GM12878 (cell line): ENCODE measurements at regions not wholly inside any gene's neighbourhood (a gene's known extent, or its start where the extent isn't known, plus 50 kb on each side); places are given as distances from the start of the nearest gene placed in this dataset.
"Not testable (repeated sequence)": the region's sequence is repeated elsewhere in the genome, so short reads cannot be mapped to it uniquely, and the experiment has no call there.

Experiments
- ATAC-seq: fragments of 200-7000 bp; cut with Tn5 transposase; 3 replicates; pipeline ENCODE4 v1.9.1; 2020; ENCODE audit warnings: mild to moderate bottlenecking, moderate library complexity
- BruUV-seq: library from RNA; stranded (reverse); fragments of 400-500 nt; replicated peaks from 2 replicates; lab custom pipeline; 2021; lab: Mats Ljungman, UMichigan
- CTCF ChIA-PET: fragments of 300-600 bp; sonication (Branson Sonifier 250); formaldehyde crosslinking; extraction: SDS; loops from one replicate; lab custom pipeline; 2021; ENCODE audit warnings: inconsistent platforms; lab: Yijun Ruan, JAX
- POLR2A ChIA-PET: fragments of 350-600 bp; formaldehyde crosslinking; extraction: SDS; loops from one replicate; lab custom pipeline; 2021; ENCODE audit warnings: inconsistent platforms; lab: Charles Lee
- RAD21 ChIA-PET: fragments of 300-600 bp; sonication (Branson Sonifier 250); formaldehyde crosslinking; loops from one replicate; lab custom pipeline; 2023; ENCODE audit warnings: antibody characterized with exemption; ENCODE audit not compliant: unreplicated experiment; lab: Charles Lee
- SMC1A ChIA-PET: fragments of 300-600 bp; sonication (Branson Sonifier 250); formaldehyde crosslinking; loops from one replicate; lab custom pipeline; 2023; ENCODE audit not compliant: unreplicated experiment, uncharacterized antibody; lab: Charles Lee
- DNase-seq: peaks from one replicate; pipeline ENCODE4 v3.0.0-alpha.2; 2011; ENCODE audit warnings: low read depth, low spot score
- FAIRE-seq: peaks from 3 replicates; lab custom pipeline; 2011; peaks lifted over from hg19 to GRCh38; lab: Jason Lieb, UNC
- H2AFZ ChIP-seq: 2 replicates; pipeline ENCODE4 v1.6.0; 2011; ENCODE audit warnings: low read depth, low read length, control low read depth; ENCODE audit not compliant: control insufficient read depth
- H3K27ac ChIP-seq: 2 replicates; pipeline ENCODE4 v1.5.1; 2011; ENCODE audit warnings: control low read depth; ENCODE audit not compliant: control insufficient read depth, insufficient read depth
- H3K27me3 ChIP-seq, 2 experiments: replicated peaks in 1 of 2; 2 replicates each; pipeline versions ENCODE4 v1.6.0 to v1.6.1; 2011; ENCODE audit warnings: low read length in 1 of 2; ENCODE audit not compliant: control insufficient read depth in 2 of 2, insufficient read depth in 2 of 2
- H3K36me3 ChIP-seq, 2 experiments: 2 replicates each; pipeline ENCODE4 v1.5.1; 2011; ENCODE audit warnings: low read length in 1 of 2; ENCODE audit not compliant: control insufficient read depth in 2 of 2, insufficient read depth in 2 of 2
- H3K4me1 ChIP-seq: 2 replicates; pipeline ENCODE4 v1.6.1; 2011; ENCODE audit warnings: mild to moderate bottlenecking, low read length, moderate library complexity, mixed read lengths; ENCODE audit not compliant: control insufficient read depth, insufficient read depth
- H3K4me2 ChIP-seq: 2 replicates; pipeline ENCODE4 v1.6.0; 2011; ENCODE audit warnings: control low read depth; ENCODE audit not compliant: control insufficient read depth, insufficient read depth
- H3K4me3 ChIP-seq: fragments of 200-600 bp; sonication (generic); 2 replicates; pipeline ENCODE4 v1.5.1; 2016
- H3K79me2 ChIP-seq: 2 replicates; pipeline ENCODE4 v1.6.0; 2011; ENCODE audit warnings: low read length; ENCODE audit not compliant: control insufficient read depth, insufficient read depth
- H3K9ac ChIP-seq: 2 replicates; pipeline ENCODE4 v1.8.0; 2011; ENCODE audit warnings: low read length, control low read depth, mixed read lengths; ENCODE audit not compliant: control insufficient read depth, insufficient read depth
- H3K9me3 ChIP-seq: replicated peaks from 3 replicates; pipeline ENCODE4 v1.5.1; 2011; ENCODE audit warnings: mild to moderate bottlenecking, low read length; ENCODE audit not compliant: control insufficient read depth, insufficient read depth
- H4K20me1 ChIP-seq: 2 replicates; pipeline ENCODE4 v1.6.0; 2011; ENCODE audit not compliant: control insufficient read depth, insufficient read depth
- ASH2L ChIP-seq: fragments of 300-600, 200-600 bp; sonication (generic); IDR thresholded peaks from 2 replicates; pipeline ENCODE4 v1.6.1; 2017; ENCODE audit warnings: low read depth, mild to moderate bottlenecking, borderline replicate concordance
- ATF3 ChIP-seq: IDR thresholded peaks from 2 replicates; pipeline ENCODE4 v1.6.1; 2011; ENCODE audit warnings: low read depth, mild to moderate bottlenecking, low read length, moderate library complexity, borderline replicate concordance; ENCODE audit errors: extremely low read depth
- DPF2 ChIP-seq: fragments of 450-650 bp; IDR thresholded peaks from 2 replicates; pipeline ENCODE4 v1.6.1; 2017; ENCODE audit warnings: mild to moderate bottlenecking
- IRF3 ChIP-seq: fragments of 450-650 bp; IDR thresholded peaks from 2 replicates; pipeline ENCODE4 v1.6.1; 2014; ENCODE audit warnings: mild to moderate bottlenecking
- MEF2B ChIP-seq: fragments of 450-650 bp; IDR thresholded peaks from 2 replicates; pipeline ENCODE4 v1.6.1; 2018; ENCODE audit warnings: mild to moderate bottlenecking, moderate library complexity; ENCODE audit not compliant: partially characterized antibody, poor library complexity, severe bottlenecking
- NBN ChIP-seq: fragments of 450-650 bp; IDR thresholded peaks from 2 replicates; pipeline ENCODE4 v1.6.1; 2016
- NFXL1 ChIP-seq: fragments of 450-650 bp; IDR thresholded peaks from 2 replicates; pipeline ENCODE4 v1.6.1; 2017; ENCODE audit warnings: antibody characterized with exemption, mild to moderate bottlenecking, borderline replicate concordance
- RAD21 ChIP-seq: IDR thresholded peaks from 2 replicates; pipeline ENCODE4 v1.6.1; 2011; ENCODE audit warnings: mild to moderate bottlenecking, low read depth, low read length, moderate library complexity; ENCODE audit not compliant: insufficient read depth
- SUPT20H ChIP-seq: IDR thresholded peaks from 2 replicates; pipeline ENCODE4 v1.6.1; 2011; ENCODE audit warnings: low read depth, mild to moderate bottlenecking, low read length, moderate library complexity, borderline replicate concordance; ENCODE audit not compliant: control insufficient read depth
- ZNF384 ChIP-seq: IDR thresholded peaks from 2 replicates; pipeline ENCODE4 v1.6.1; 2012; ENCODE audit warnings: low read depth, mild to moderate bottlenecking, low read length, improper control_type of control experiment, borderline replicate concordance
- WGBS: methylation state at CpG from one replicate; pipeline ENCODE4 v1.1.6; 2016; ENCODE audit warnings: low lambda C conversion rate; ENCODE audit not compliant: insufficient replicate concordance, insufficient coverage; ENCODE audit errors: missing lambda C conversion rate; 5-methylcytosine and 5-hydroxymethylcytosine counted together
- in situ Hi-C: fragments of 300-500 bp; cut with MboI; formaldehyde crosslinking; loops from 9 replicates; pipeline ENCODE4 v1.14.3; 2018; ENCODE audit warnings: mixed read lengths
- intact Hi-C: fragments of 100-400 bp; cut with micrococcal nuclease; formaldehyde crosslinking; loops from one replicate; pipeline ENCODE4 v1.14.2; 2022; ENCODE audit not compliant: unreplicated experiment

GRCh38 chr6:26234421-26235301, 130.3 kb upstream of the BTN3A2 start (continued):
- peak; percentile 92 for TF ChIP-seq NBN
- TF ChIP-seq DPF2, result peak; percentile 36; the same call in 1 of the 2 replicates
- 0 out of 2 replicates have a peak, but pooled peaks have one; percentile 13 for TF ChIP-seq RAD21

- H3K9me3 ChIP-seq, result no peaks in the 10 kb centered on the region
- peaks cover 8% of the 10 kb centered on the region for H3K4me1 ChIP-seq
- BruUV-seq, result no TSS peak
- H3K79me2 ChIP-seq, result peaks cover 3% of the 10 kb centered on the region
- no peak for FAIRE-seq
- peak overlapping the region; percentile 89 for H3K4me2 ChIP-seq
- H3K4me3 ChIP-seq, result peak overlapping the region; percentile 83
- no peaks in the 10 kb centered on the region for H4K20me1 ChIP-seq
- POLR2A ChIA-PET, result interaction anchor here (0.5 to 5.2 kb wide), 9 partner anchors 11 to 1561 kb away, joined by 4 to 56 read pairs (median 21); a partner anchor contains a TSS
- no peaks in the 10 kb centered on the region for H3K36me3 ChIP-seq
- 0% methylated on average over 3 of the region's 3 CpGs for WGBS
- CTCF ChIA-PET, result interaction anchor here (0.8 to 6.5 kb wide), 4 partner anchors 15 to 38 kb away, joined by 3 to 46 read pairs (median 3); a partner anchor contains a TSS
- peak overlapping the region; percentile 95 for H3K27ac ChIP-seq
- H2AFZ ChIP-seq, result peak overlapping the region; percentile 70
- RAD21 ChIA-PET, result interaction anchor here (0.6 to 5.6 kb wide), 8 partner anchors 10 to 50 kb away, joined by 3 to 50 read pairs (median 9); a partner anchor contains a TSS
- intact Hi-C loops (loop anchor here (2.0 to 10.0 kb wide), 2 partner anchors 18 to 1660 kb away; a partner anchor contains a TSS), in situ Hi-C loops (no loop called here)
- DNase-seq, result no peak
- SMC1A ChIA-PET, result interaction anchor here (1.1 to 5.2 kb wide), 5 partner anchors 15 to 42 kb away, joined by 3 to 44 read pairs (median 7); a partner anchor contains a TSS
- TF ChIP-seq ASH2L (no peak), ATF3 (no peak), IRF3 (no peak), NFXL1 (peak; percentile 97; the same call in 1 of the 2 replicates), SUPT20H (no peak), MEF2B (no peak), ZNF384 (no peak)
- no peak for ATAC-seq
- peak overlapping the region; percentile 96 for H3K9ac ChIP-seq
- no peaks in the 10 kb centered on the region for H3K27me3 ChIP-seq
Observed at GRCh38 chr6:26235302-26235670, 129.7 kb upstream of the BTN3A2 start.

GRCh38 chr6:26239415-26239814, 125.6 kb upstream of the BTN3A2 start:
- H3K4me2 ChIP-seq, H3K9me3 ChIP-seq, H4K20me1 ChIP-seq, ATAC-seq, CTCF ChIA-PET, DNase-seq, RAD21 ChIA-PET, H3K79me2 ChIP-seq, H3K27me3 ChIP-seq, BruUV-seq, H3K9ac ChIP-seq, H2AFZ ChIP-seq, H3K36me3 ChIP-seq, SMC1A ChIA-PET, FAIRE-seq, H3K4me3 ChIP-seq, in situ Hi-C loops: not testable (repeated sequence)
- POLR2A ChIA-PET, result interaction anchor here (0.6 kb wide), 2 partner anchors 10 to 53 kb away, joined by 3 read pairs; no protein-coding TSS in a partner anchor
- WGBS, result 93% methylated on average over 18 of the region's 18 CpGs
- intact Hi-C loops, result loop anchor here (10.0 kb wide), 1 partner anchor 1655 kb away; a partner anchor contains a TSS
- peaks cover 14% of the 10 kb centered on the region for H3K4me1 ChIP-seq
- 0 out of 2 replicates have a peak overlapping the region, but pooled peaks have one; percentile 95 for H3K27ac ChIP-seq
